HG03442 (cell line): ENCODE measurements at regions not wholly inside any gene's neighbourhood (a gene's known extent, or its start where the extent isn't known, plus 50 kb on each side); places are given as distances from the start of the nearest gene placed in this dataset.

Source experiments
- ATAC-seq: cut with Tn5 transposase; IDR thresholded peaks from one replicate; pipeline ENCODE4 v1.9.1; 2021; ENCODE audit warnings: mild to moderate bottlenecking, moderate library complexity; ENCODE audit not compliant: unreplicated experiment

DNA sequence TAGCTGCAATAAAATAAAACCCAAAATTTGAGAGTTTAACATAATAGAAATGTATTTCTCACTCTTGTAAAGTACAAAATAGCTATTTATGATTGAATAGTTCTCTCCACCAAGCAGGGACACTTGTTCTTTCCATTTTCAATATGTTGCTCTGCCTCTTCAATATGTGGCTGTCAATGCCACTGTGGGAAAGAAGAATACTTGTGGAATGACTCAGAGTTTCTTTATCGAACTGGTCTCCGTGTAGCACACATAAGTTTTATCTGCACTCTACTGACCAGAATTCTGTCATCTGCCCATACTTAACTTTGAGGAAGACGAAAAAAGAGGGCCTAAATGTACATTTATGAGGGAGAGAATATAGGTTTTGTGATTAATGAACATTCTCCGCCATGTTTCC, 256.9 kb downstream of the ATXN7L3B start:
- ATAC-seq = no peak

DNA sequence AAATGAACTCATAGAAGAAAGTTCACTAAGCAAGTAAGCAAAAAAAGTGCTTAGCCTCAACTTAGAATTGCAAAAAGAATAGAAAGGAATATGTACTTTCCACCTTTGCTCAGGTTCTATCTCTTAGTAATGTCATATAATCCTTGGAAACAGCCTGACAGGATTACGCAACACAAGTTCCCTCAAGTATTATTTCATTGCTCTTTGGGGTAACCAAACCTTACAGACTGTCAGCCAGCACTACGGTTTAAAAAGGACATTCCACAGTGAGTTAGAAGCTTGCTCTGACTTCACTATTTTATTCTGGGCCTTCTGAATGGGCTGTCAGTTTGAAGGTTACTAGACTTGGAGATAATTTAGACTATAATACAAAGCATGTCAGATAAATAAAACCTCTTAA, 264.0 kb downstream of the ATXN7L3B start:
- no peak for ATAC-seq

DNA sequence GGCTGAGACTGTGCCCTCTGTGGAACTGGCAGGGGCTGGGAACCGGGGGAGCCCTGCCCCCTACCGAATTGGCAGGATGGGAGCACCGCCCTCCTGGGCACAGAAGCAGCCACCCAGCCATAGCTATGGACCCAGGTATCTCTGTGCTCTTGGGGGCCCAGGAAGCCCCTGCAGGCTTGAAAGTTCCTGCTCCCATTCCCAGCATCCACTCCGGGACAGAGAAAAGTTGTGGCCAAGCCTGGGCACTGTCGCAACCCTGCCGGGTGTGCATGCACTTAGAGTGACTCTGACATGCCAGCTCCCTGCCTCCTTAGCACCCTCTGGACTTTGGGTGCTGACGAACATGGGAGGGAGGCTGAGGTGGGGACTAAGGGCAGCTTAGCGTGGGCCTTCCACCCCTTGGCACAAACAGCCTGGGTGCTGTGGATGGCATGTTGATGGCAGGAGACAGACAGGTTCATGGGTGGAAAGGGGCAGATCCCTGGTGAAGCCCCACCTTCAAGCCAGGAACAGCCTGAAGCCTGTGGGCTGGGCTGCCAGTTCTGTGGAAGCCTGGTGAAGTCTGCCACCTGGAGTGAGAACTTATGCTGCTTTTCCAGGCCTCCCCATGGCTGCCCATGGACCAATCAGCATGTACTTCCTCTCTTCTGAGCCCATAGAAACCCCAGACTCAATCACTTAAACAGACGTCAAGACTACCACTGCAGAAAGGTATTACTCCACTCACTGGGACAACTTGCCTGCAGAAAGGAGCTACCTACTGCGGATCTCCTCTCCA, 279.0 kb downstream of the ATXN7L3B start:
- no peak for ATAC-seq

DNA sequence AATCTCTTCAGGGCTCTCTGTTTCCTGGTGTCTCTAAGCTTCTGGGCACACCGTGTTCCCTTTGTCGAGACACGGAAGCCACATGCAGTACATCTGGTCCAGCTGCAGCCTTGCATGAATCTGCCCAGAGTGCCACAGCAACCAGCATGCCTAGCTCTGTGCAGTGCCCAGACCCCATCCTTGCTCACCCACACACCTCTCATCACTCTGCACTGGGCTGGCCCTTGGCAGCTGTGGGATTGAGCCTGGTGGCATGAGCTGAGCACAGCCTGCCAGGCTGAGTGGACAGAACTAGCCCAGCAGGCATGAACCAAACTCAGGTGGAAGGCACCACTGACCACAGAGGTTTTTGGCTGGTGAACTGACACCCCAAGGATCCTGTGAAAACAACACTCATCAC, 279.9 kb downstream of the ATXN7L3B start:
- no peak for ATAC-seq

DNA sequence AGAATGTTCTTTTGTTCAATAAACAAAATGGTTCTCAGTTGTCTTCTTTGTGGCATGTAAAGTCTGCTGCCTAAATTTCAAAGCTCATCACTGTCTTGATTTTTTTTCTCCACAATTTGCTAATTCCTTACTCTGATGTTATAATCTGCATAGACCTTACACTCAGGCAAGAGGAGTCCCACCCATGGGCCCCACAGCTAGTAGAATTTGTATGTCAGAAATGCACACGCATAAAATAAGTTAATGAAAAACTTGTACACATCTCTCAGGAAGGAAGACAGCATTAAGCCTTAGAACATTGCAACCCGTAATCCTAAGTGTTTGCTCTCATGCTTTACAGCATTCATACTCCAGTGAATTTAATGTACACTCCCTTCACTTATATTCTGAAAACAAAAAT, 280.8 kb downstream of the ATXN7L3B start:
- no peak for ATAC-seq

DNA sequence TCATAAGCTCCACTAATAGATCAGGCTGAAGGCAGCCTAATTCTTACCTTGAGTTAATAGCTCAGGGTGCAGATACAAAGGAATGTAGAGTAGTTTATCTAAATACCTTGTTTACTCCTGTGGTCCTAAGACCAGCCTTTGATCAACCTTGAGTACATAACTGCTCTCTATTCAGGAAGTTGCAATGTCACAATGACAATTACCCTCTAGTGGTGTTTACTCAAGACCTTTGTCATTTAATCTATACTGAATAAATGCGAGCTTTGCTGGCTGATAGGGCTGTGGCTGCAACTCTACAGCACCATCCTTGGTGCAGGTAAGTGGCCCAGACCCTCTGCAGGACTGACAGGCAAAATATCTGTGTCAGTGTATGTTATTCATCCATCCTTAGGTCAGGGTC, 282.7 kb downstream of the ATXN7L3B start:
- ATAC-seq = no peak

DNA sequence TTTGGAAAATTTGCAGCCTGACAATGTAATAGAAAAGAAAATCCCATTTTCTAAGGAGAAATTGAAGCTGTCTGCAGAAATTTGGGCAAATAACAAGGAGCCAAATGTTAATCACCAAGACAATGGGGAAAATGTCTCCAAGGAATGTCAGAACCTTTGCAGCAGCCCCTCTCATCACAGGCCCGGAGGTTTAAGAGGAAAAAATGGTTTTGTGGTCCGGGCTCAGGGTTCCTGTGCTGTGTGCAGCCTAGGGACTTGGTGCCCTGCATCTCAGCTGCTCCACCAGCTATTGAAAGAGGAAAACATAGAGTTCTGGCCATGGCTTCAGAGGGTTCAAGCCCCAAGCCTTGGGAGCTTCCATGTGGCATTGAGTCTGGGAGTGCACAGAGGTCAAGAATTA, 298.9 kb downstream of the ATXN7L3B start:
- no peak for ATAC-seq

DNA sequence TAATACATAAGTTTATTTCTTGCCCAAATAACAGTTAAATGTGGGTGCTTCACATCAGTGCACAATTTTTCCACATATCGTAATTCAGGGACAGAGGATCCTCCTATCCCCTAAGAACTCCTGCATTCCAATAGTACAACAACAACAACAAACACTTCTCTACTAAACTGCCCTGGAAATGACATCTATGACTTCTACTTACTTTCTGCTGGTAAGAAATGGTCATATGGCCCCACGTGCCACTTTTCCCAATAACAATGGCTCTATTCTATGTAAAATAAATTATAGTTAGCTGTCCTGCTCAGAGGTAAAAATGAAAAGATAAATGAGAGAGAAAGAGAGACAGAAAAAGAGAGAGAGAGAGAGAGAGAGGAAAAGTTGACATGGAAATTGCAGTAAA, 308.5 kb downstream of the ATXN7L3B start:
- ATAC-seq = no peak

DNA sequence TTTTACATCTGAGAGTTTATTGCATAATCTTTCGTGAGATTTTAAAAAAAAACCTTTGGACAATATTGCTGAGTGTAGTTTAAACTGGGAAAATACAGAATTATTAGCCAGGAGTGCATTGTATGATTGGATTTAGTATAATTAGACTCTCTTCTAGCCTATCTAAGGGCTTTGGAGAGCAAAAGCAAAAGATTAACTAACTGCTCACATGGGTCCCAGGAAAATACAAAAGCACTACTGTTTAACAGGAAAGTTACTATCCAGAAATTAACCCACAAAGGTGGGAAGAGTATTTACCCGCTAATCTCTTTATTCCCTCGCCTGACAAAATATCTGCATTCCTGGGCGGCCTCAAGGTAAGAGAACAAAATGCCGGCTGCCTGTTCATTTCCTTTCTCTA, 309.5 kb downstream of the ATXN7L3B start:
- ATAC-seq = no peak

DNA sequence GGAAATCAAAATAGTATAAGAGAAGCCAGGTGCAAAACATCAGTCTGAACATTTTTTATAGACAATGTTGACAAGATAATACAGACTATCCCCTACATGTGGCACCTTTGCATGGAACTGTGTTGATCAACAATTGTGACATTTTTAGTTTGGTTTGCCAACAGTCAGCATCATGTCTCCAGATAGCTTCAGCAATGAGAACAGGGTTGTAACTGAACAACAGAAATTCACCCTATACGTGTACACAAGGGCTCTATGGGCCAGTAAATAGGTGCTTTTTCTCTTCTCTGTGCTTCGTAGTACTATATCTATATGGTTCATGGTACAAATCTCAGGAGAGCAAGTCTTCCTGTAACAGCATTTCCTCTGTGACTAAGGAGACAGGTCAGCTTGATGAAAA, 310.4 kb downstream of the ATXN7L3B start:
- ATAC-seq = no peak

DNA sequence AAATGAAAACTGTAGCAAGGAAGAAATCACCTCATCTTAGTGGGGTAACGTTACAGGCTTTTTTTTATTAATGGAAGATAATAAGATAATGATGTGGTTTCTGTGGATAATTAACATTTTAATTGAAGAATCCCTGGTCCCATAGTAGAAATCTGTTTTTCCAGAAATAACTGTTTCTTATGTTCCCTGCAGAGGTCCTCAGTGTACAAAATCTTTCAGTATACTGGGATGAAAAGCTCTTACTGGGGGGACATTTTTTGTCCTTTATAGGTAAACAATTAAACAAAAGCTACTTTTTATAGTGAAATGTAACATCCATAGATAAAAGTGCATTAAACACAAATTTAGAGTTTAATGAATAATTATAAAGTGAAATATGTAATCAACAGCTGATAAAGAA, 312.2 kb downstream of the ATXN7L3B start:
- no peak for ATAC-seq

DNA sequence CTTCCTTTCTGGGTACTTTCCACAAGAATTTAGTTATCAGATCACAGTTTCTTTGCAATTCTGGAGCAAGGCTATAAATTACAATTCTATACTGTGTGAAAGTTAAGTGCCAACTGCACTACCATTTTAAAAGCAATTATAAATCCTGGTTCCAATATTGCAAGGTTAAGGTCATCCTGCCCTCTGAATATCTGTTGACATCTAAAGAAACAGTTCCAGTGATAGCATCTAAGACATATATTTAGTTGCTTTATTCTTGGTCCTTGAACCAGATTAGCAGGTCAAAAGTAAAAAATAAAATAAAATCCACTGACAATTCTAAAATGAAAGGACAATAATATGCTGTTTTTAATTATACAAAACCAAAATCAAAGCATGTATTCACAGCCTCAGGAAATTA, 334.2 kb downstream of the ATXN7L3B start:
- no peak for ATAC-seq

DNA sequence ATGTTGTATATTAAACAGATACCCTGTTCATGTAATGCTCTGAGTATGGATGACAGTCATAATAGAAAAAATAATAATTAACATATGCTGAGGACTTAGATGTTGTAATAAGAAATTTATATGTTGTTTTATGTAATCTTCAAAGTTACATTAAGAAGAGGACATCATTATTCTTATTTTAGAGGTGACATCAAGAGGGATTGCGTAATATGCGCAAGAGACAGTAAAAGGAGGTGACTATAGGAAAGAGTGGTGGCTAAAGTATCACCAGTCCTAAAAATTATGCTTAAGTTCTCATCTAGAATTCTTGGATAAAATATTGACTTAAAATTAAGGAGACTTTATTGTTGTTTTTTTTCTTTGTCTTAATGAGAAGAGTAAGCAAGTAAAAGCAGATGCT, 323.9 kb downstream of the KCNC2 start:
- ATAC-seq = no peak

DNA sequence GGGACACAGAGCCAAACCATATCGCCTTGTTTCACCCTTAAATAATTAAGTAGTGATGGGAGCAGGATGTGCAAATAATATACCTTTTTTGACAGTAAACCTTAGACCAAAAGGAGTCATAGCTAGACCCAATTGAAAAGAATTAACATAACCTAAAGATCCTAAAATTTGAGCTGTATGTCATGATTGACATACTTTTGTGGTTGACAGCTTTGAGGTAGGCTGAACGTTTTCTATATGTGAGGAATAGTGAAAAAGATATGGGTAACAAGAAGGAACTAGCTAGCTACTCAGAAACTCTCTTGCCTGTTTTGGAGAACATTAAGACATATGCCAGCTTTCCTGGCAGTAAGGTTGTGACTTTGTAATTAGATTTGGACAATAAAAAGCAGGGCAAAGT, 320.6 kb downstream of the KCNC2 start:
- no peak for ATAC-seq

DNA sequence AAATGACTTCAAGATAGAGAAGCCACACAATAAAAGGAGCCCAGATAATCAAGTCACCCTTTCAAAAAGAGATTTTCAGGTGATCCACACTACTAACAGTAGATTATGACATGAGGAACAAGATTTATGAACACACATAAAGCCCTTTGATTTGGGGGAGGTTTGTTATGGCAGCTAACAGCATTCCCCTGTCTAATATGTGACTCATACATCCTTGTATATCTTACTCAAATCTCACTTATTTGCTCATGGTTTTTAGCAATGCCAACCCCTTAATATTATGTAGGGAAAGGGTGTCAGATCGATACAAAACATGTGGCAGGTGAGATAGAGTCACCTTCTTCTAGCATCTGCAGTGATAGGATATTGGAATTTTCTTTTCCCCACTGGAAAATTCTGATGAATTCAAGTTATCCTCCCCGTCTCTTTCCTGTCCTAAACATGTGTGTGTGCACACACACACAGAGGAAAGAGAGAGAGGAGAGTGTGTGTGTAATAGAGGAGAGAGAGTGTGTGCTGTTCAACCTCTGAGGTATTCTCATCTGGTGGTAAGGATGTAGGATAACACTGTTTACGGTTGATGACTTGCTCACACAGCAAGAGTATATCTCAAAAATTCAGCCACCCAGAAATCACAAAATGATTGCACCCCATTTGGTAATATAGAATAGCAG, 319.9 kb downstream of the KCNC2 start:
- peak; percentile 63 for ATAC-seq

DNA sequence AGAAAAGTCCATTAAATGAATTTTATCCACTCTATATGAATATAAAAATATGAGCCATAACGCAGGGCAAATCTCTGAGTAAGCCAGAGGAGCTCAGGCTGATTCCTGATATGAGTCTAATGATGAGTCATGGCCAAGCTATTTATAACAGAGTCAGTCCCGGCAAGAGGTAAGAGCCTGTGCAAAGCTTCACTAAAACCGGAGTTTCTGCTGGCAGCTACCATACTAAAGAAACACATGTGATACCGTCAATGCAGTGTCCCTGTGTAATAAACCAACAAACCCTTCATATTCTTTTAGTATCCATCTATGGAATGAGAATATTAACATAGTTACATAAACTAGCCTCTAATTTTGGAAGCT, 319.4 kb downstream of the KCNC2 start:
- ATAC-seq = peak; percentile 95

DNA sequence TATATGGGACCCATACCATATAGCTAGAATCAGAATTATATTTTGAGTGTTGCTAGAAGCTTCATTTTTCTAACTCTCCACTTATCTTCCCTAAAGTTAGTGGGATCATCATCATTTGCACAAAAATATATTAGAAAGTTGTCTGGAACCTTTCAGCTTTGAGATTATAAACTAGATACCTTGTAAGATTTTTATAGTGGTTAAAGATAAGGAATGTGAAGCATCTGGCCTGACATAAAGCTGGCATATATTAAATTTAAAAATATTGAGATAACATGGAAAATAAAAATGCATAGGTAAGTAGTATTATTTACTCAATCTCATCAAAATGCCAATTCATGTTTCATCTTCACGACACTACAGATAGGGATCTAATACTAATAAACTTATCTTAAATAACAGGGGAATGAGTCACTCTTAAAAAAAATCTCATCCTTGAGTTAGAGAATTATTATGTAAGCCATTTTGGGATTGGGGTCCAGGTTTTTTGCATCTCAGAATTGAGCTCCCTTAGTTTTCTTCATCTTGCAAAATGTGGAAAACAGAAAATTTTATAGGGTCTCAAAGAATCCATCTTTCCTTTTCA, 318.5 kb downstream of the KCNC2 start:
- ATAC-seq = no peak

DNA sequence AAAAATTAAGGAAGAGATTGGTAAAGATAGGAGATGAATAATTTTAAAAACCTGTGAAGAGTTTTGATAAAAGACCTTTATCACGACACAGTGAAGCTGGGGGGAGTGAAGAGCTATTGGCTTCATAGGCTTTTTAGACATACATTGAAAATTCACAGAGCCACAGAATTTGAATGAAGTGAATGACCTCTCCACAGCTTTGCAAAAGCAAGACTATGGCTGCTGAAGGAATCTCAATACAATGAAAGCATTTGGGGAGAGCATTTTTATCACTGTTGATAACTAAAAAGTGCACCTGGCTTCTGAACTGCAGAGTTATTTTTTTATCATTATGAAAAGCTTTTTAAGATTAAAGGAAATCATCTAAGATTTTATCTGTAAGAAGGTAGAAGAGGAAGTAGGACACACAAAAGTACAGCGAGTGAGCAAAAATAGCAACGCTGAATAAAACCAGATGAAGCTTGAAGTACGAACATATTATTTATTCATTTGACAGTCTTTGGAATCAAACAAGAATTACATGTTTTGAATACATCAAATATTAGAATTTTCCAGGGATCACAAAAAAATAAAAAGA, 317.5 kb downstream of the KCNC2 start:
- ATAC-seq = no peak

DNA sequence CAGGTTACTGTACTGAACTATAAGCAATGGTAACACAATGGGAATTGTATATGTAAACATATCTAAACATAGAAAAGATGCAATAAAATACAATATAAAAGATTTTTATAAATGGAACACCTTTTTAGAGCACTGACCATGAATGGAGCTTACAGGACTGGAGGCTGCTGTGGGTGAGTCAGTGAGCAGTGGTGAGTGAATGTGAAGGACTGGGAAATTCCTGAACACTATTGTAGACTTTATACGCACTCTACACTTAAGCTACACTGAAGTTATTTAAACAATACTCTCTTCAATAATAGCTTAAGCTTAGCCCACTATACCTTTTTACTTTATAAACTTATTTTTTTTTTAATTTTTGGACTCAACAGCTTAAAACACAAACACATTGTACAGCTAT, 313.5 kb downstream of the KCNC2 start:
- no peak for ATAC-seq

DNA sequence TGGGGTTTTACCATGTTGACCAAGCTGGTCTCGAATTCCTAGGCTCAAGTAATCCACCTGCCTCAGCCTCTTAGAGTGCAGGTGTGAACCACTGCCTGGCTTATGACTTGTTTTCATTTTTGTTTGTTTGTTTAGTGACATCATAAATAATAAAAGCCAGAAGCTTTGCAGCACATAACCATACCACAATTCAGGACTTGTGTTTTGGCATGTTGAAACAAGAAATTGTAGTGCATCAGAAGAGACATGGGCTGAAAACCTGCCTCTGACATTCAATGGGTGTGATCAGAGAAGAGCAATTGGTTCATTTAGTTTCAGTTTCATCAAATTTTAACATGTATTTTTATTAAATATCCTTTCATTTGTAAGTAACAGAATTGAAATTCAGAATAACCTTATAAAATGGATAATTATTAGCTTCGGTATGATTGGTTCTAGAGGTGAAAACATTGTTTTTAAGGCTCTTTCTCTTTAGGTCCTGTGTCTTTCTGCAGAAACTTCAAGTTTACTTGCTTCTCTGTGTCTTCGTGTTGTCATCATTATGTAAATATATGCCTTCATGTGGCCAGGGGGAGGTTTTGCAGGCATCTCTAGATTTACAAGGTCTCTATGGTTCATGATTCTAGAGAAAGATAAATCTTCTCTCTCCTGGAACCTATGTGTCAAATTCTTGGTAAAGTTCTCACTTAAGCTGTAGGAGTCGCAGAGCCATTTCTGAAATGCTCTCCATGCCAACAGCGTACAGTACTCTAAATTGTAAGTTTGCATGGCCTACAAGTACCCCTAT, 312.0 kb downstream of the KCNC2 start:
- no peak for ATAC-seq
